Stimulated activated CD4-positive, alpha-beta T cell treated with anti-CD3 and anti-CD28 coated beads, Interleukin-1b, Interleukin-23, amount 100 ng/mL, for 24 hours (primary cell): ENCODE measurements at regions not wholly inside any gene's neighbourhood (a gene's known extent, or its start where the extent isn't known, plus 50 kb on each side); places are given as distances from the start of the nearest gene placed in this dataset.
"Not testable (repeated sequence)": the region's sequence is repeated elsewhere in the genome, so short reads cannot be mapped to it uniquely, and the experiment has no call there.

ENCODE experiments used
- DNase-seq, 4 experiments: peaks; one replicate each; pipeline ENCODE4 v3.0.0-alpha.2; 2020; ENCODE audit warnings: low read depth in 4 of 4, low spot score in 1 of 4

GRCh38 chr16:29137894-29138662 lies 153.2 kb downstream of the LAT start:
- DNase-seq, result not testable (repeated sequence)

DNA sequence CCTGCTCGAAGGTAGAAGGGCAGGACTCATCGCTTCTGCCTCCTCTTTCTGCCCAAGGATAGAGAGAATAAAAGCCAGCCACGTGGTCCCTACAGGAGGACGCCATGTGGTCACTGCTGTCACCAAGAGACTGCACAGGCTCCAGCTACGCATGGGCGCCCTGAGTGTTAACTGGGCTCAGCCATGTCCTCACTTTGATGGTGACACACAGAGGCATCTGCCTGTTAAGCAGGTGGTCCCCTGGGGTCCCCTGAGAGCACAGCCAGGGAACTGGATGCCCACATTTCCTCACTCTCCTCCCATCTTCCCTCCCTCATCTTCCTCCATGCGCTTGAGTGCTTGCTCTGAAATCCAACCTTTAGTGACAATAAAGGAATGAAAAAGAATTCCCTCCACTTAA lies 152.6 kb downstream of the LAT start:
- not testable (repeated sequence) for DNase-seq

- DNase-seq, result not testable (repeated sequence)
Observed at GRCh38 chr16:29136916-29137315, 152.1 kb downstream of the LAT start.

GRCh38 chr16:29136046-29136696 lies 151.3 kb downstream of the LAT start:
- not testable (repeated sequence) for DNase-seq

DNA sequence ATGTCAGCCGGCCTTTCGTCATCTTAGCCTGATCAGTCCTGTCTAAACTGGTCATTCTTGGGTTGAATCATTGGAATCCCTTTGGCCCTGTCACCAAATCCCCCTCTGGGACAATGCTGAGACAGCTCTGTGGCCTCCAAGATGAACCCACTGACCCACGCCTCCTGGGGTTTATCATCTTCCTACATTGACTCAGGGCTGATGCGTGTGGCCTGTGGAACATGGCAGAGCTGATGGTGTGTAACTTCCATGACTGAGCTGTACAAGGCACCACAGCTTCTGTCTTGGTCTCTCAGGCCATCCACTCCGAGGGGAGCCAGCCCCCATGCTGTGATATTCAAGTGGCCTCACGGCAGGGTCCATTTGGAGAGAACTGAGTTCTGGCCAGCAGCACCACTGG lies 150.2 kb downstream of the LAT start:
- not testable (repeated sequence) for DNase-seq

- not testable (repeated sequence) for DNase-seq
Observed at GRCh38 chr16:29133681-29134430, 149.0 kb downstream of the LAT start.

DNA sequence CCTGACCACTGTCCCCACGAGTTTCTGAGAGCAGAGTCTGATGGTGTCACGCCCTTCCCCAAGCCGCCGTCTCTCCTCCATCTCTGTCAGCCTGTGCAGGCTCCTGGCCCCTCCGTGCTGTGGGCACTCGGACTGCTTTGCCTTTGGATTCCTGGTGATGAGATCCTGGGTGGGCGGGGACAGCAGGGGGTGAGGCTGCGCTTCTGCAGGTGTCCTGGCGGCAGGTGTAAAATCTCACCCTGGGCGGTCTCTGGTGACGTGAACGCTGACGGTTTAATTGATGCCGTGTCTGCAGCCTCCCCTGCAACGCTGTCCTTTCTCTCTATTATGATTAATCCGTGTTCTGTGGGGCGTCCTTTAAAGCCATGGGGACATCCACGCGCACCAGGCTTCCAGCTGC lies 148.0 kb downstream of the LAT start:
- DNase-seq, result not testable (repeated sequence)

GRCh38 chr16:29132444-29132843 lies 147.6 kb downstream of the LAT start:
- not testable (repeated sequence) for DNase-seq

DNA sequence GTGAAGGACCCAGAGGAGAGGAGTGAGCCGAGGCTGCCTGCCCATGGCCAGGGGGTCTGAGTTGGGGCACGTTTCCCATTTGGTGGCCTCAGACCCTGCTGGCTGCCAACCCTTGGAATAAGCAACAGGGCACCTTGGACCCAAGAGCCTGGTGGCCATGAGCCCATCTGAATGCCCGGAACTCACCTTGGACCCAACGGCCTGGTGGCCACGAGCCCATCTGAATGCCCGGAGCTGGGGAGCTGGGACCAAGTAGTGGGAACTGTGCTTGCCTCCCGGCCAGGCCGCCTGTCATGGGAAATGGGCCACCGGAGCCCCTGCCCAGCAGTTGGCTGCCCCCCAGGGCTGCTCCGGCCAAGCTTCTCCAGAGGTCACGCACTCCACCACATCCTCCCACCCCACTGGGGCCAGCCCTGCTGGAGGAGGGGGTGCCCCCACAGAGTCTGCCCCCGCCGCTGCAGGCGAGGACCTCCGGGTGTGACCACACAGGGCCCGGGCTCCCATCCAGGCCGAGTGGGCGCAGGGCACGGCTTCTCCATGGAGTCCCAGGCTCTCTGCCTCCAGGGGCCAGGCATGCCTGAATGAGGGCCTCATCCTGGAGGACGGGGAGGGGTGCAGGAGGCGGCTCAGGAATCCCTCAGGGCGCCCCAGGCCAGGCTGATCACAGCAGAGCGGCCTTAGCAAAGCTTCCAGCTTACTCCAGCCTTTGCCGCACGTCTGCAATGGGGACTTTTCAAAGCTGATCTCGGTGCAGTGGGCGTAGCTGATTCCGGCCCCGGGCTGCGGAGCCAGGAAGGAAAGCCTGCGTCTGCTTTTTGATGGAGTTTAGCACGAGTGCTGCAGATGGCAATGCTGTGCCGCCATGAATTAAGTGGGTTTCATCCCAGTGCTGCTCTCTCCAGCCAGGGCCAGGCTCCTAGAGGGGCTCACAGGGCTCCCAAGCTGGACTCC lies 146.3 kb downstream of the LAT start:
- DNase-seq, result not testable (repeated sequence)

GRCh38 chr16:29130131-29130711 lies 145.4 kb downstream of the LAT start:
- DNase-seq, result not testable (repeated sequence)

DNA sequence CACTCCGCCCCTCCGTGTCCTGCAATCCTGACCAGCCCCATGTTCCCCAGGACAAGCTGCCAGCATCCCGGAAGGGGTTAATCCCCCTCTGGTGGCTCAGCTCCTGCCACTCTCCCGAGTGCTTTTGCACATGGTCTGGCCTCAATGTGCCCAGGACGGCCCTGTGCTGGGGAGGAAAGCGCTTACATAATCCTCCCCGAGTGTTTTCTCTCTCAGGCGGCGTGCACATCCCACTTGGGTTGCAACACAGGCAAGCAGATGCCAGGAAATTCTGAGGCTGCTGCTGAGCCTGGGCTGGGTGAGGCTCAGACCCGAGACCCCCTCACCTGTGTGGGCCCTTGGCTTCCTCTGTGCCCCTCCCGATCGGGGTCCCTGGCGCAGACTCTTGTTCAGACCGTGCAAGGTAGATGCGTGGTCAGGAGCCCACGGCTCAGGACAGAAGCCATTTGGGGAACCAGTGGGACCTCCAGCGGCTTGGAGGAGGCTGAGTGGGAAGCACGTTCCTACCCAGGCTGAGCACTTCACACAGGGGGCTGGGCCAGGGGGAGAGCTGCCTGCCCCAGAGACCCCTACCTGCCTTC lies 144.7 kb downstream of the LAT start:
- DNase-seq, result not testable (repeated sequence)

DNA sequence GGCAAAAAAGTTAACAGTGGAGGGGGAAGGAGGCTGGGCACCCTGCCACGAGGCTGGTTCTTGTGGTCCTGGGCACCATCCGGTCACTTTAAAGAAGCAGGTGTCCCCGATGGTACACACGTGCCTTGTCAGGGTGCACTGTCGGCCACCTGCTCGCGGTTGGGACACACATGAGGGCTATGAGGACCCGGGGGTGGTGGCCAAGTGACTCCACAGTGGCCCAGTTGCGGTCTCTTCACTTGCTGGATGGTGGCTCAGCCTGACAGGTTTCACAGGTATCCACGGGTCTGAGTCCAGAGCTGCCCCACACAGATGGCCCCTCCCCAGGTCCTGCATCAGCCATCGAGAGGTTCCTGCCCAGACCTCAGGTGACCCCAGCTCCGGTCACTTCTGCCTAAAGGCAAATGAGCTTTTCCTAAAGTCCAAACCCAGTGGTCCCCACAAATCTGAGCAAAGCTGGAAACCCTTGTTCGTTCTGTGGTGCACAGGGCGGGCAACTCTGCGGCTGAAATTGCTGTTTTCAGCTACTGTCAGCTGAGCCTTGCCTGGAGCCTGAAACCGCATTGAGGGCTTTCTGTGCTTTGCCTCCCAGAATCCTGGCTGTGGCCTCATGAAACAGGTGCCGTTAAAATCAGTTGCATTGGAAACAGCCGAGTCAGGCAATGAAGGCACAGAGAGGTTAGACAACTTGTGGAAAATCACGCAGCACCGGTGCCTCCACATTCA lies 144.0 kb downstream of the LAT start:
- DNase-seq, result not testable (repeated sequence)

GRCh38 chr16:29127806-29128420 lies 143.1 kb downstream of the LAT start:
- not testable (repeated sequence) for DNase-seq

DNA sequence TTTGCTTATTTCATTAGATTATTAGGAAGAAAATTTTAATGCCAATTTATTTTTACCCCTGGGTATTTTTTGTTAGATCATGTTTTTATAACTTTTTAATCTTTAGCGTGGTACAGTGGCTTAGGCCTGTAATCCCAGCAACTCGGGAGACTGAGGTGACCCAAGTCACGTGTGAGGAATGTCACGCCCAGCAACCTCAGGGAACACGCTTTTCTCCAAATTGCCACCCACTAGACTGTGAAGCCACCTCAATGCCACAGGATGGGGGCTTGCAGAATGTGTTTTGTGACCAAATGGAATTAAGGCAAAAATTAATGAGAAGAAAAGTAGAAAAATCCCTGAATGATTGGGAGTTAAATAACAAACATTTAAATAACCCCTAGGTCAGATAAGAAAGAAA lies 141.8 kb downstream of the LAT start:
- no peak for DNase-seq

- DNase-seq, result no peak
Observed at GRCh38 chr16:29126057-29126494, 141.2 kb downstream of the LAT start.

DNA sequence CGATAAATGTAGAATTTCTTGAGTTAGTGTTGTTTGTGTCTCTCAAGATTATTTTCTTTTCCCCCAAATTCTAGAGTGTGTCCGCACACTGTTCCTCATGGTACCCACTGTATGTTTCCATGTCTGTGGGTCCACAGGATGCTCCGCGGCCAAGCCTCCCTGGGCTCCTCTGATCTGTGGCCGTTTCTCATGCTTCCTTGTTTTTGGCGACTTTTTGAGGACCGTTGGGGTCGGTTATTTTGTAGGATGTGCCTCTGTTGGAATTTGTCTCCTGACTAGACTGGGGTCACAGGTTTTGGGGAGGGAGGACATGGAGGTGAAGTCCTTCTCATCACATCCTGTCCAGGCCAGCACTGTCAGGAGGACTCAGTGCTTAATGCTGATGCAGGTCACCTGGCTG lies 140.0 kb downstream of the LAT start:
- DNase-seq, result no peak

- not testable (repeated sequence) for DNase-seq
Observed at GRCh38 chr16:29124162-29124561, 139.3 kb downstream of the LAT start.

- DNase-seq, result not testable (repeated sequence)
Observed at GRCh38 chr16:29120680-29121079, 135.8 kb downstream of the LAT start.
